GM12878 (cell line): ENCODE measurements at regions not wholly inside any gene's neighbourhood (a gene's known extent, or its start where the extent isn't known, plus 50 kb on each side); places are given as distances from the start of the nearest gene placed in this dataset.

ENCODE experiments used
- BHLHE40 ChIP-seq, 2 experiments: fragments of 450-650 bp in 1 of 2; IDR thresholded peaks; 2 replicates each; pipeline ENCODE4 v1.6.1; 2011 to 2017; ENCODE audit warnings: low read depth in 2 of 2, borderline replicate concordance in 1 of 2, improper control_type of control experiment in 1 of 2, low read length in 1 of 2, mild to moderate bottlenecking in 1 of 2
- GABPA ChIP-seq: IDR thresholded peaks from 2 replicates; pipeline ENCODE4 v1.6.1; 2014; ENCODE audit warnings: antibody characterized with exemption, low read depth, mild to moderate bottlenecking, inconsistent platforms
- HDAC2 ChIP-seq: fragments of 200-600 bp; sonication (generic); IDR thresholded peaks from 2 replicates; pipeline ENCODE4 v1.6.1; 2017
- KDM1A ChIP-seq: fragments of 200-600 bp; sonication (generic); IDR thresholded peaks from 2 replicates; pipeline ENCODE4 v1.6.1; 2016; ENCODE audit warnings: borderline replicate concordance
- MXI1 ChIP-seq: fragments of 150-350 bp; IDR thresholded peaks from 2 replicates; pipeline ENCODE4 v1.6.1; 2011; ENCODE audit warnings: low read depth, mild to moderate bottlenecking, inconsistent platforms, low read length, improper control_type of control experiment
- POU2F2 ChIP-seq: IDR thresholded peaks from 3 replicates; pipeline ENCODE4 v1.6.1; 2011; ENCODE audit warnings: low read depth, mild to moderate bottlenecking, low read length, borderline replicate concordance
- SP1 ChIP-seq: IDR thresholded peaks from one replicate; pipeline ENCODE4 v1.6.1; 2011; ENCODE audit warnings: low read depth, low read length
- SUPT20H ChIP-seq: IDR thresholded peaks from 2 replicates; pipeline ENCODE4 v1.6.1; 2011; ENCODE audit warnings: low read depth, mild to moderate bottlenecking, low read length, moderate library complexity, borderline replicate concordance; ENCODE audit not compliant: control insufficient read depth
- YY1 ChIP-seq: IDR thresholded peaks from 2 replicates; pipeline ENCODE4 v1.6.1; 2011; ENCODE audit warnings: low read depth, mild to moderate bottlenecking, low read length
- ZNF384 ChIP-seq: IDR thresholded peaks from 2 replicates; pipeline ENCODE4 v1.6.1; 2012; ENCODE audit warnings: low read depth, mild to moderate bottlenecking, low read length, improper control_type of control experiment, borderline replicate concordance
- TF ChIP-seq, protein P1 (sequence below), 3 experiments: IDR thresholded peaks in 2 of 3; conservative IDR thresholded peaks in 1 of 3; 2 replicates each; pipeline ENCODE4 v1.5.1; 2011; ENCODE audit warnings: low read depth in 3 of 3, low read length in 3 of 3, mild to moderate bottlenecking in 3 of 3, control low read depth in 2 of 3, moderate library complexity in 2 of 3, inconsistent platforms in 1 of 3, mixed read lengths in 1 of 3; ENCODE audit not compliant: control insufficient read depth in 2 of 3, insufficient read depth in 1 of 3; ENCODE audit errors: extremely low read depth in 1 of 3
- TF ChIP-seq, protein P2 (sequence below): fragments of 450-650 bp; IDR thresholded peaks from 2 replicates; pipeline ENCODE4 v1.6.1; 2017; ENCODE audit warnings: low read depth, mild to moderate bottlenecking, moderate library complexity
- TF ChIP-seq, protein P3 (sequence below): IDR thresholded peaks from 2 replicates; pipeline ENCODE4 v1.6.1; 2011; ENCODE audit warnings: low read depth, mild to moderate bottlenecking, low read length, moderate library complexity, borderline replicate concordance; ENCODE audit errors: extremely low read depth
- TF ChIP-seq, protein P4 (sequence below): fragments of 450-650 bp; IDR thresholded peaks from 2 replicates; pipeline ENCODE4 v1.6.1; 2017; ENCODE audit warnings: mild to moderate bottlenecking, moderate library complexity

DNA sequence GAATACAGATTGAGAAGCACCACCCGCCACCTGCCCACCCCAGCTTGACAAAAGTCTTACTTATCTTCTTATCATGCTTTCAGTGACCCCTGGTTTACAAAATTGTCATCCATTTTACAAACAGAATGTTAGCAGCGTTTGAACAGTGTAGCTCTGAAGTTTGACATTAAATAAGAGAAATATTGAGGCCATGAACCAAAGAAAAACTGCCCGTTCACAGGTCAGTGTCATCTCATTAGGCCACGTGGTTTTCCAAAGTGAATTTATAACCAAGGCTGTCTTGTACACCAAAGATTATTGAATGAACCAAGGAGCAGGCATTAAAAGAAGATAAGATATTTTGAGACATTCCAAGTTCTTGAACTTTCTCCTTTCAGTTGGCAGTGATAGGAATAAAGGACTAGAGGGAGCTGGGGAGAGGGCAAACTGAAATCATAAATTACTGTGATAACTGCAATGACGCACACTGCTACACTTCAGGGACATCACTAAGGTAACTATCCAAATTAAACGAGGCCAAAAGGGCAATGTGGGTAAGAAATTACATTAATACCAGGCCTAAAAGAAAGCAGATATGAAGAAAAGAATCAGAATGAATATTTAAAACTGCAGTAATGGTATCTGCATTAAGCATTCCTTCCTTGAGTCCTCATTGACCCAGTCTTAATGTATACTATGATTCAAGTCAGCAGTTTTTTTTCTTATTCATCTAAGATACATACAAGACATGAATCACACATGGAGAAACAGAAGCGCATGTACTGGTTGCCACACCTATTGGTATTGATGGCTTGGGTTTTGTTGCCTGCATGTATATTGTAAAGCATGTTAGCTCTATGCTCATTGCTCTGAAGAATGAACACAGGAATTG, 159.8 kb upstream of the ARG1 start:
- TF ChIP-seq, protein P1, sequence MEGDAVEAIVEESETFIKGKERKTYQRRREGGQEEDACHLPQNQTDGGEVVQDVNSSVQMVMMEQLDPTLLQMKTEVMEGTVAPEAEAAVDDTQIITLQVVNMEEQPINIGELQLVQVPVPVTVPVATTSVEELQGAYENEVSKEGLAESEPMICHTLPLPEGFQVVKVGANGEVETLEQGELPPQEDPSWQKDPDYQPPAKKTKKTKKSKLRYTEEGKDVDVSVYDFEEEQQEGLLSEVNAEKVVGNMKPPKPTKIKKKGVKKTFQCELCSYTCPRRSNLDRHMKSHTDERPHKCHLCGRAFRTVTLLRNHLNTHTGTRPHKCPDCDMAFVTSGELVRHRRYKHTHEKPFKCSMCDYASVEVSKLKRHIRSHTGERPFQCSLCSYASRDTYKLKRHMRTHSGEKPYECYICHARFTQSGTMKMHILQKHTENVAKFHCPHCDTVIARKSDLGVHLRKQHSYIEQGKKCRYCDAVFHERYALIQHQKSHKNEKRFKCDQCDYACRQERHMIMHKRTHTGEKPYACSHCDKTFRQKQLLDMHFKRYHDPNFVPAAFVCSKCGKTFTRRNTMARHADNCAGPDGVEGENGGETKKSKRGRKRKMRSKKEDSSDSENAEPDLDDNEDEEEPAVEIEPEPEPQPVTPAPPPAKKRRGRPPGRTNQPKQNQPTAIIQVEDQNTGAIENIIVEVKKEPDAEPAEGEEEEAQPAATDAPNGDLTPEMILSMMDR (IDR thresholded peaks at IDR 0.05 in 2 of 3, conservative IDR thresholded peaks at IDR 0.05 in 1 of 3; ENCODE audit: control insufficient read depth in 2 of 3, extremely low read depth in 1 of 3, insufficient read depth in 1 of 3, low read depth in 3 of 3, low read length in 3 of 3) = no peak
- TF ChIP-seq SUPT20H = no peak
- TF ChIP-seq, protein P2, sequence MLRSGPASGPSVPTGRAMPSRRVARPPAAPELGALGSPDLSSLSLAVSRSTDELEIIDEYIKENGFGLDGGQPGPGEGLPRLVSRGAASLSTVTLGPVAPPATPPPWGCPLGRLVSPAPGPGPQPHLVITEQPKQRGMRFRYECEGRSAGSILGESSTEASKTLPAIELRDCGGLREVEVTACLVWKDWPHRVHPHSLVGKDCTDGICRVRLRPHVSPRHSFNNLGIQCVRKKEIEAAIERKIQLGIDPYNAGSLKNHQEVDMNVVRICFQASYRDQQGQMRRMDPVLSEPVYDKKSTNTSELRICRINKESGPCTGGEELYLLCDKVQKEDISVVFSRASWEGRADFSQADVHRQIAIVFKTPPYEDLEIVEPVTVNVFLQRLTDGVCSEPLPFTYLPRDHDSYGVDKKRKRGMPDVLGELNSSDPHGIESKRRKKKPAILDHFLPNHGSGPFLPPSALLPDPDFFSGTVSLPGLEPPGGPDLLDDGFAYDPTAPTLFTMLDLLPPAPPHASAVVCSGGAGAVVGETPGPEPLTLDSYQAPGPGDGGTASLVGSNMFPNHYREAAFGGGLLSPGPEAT = no peak
- no peak for TF ChIP-seq BHLHE40 (IDR thresholded peaks at IDR 0.05; ENCODE audit: borderline replicate concordance in 1 of 2, low read depth in 2 of 2, low read length in 1 of 2)
- TF ChIP-seq MXI1 = no peak
- TF ChIP-seq SP1 = no peak
- no peak for TF ChIP-seq GABPA
- TF ChIP-seq YY1 = no peak
- TF ChIP-seq ZNF384 = no peak
- TF ChIP-seq, protein P3, sequence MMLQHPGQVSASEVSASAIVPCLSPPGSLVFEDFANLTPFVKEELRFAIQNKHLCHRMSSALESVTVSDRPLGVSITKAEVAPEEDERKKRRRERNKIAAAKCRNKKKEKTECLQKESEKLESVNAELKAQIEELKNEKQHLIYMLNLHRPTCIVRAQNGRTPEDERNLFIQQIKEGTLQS = no peak
- TF ChIP-seq POU2F2 = no peak
- no peak for TF ChIP-seq HDAC2
- no peak for TF ChIP-seq KDM1A
- TF ChIP-seq, protein P4, sequence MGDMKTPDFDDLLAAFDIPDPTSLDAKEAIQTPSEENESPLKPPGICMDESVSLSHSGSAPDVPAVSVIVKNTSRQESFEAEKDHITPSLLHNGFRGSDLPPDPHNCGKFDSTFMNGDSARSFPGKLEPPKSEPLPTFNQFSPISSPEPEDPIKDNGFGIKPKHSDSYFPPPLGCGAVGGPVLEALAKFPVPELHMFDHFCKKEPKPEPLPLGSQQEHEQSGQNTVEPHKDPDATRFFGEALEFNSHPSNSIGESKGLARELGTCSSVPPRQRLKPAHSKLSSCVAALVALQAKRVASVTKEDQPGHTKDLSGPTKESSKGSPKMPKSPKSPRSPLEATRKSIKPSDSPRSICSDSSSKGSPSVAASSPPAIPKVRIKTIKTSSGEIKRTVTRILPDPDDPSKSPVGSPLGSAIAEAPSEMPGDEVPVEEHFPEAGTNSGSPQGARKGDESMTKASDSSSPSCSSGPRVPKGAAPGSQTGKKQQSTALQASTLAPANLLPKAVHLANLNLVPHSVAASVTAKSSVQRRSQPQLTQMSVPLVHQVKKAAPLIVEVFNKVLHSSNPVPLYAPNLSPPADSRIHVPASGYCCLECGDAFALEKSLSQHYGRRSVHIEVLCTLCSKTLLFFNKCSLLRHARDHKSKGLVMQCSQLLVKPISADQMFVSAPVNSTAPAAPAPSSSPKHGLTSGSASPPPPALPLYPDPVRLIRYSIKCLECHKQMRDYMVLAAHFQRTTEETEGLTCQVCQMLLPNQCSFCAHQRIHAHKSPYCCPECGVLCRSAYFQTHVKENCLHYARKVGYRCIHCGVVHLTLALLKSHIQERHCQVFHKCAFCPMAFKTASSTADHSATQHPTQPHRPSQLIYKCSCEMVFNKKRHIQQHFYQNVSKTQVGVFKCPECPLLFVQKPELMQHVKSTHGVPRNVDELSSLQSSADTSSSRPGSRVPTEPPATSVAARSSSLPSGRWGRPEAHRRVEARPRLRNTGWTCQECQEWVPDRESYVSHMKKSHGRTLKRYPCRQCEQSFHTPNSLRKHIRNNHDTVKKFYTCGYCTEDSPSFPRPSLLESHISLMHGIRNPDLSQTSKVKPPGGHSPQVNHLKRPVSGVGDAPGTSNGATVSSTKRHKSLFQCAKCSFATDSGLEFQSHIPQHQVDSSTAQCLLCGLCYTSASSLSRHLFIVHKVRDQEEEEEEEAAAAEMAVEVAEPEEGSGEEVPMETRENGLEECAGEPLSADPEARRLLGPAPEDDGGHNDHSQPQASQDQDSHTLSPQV = no peak
